ENCODE measurements at regions not wholly inside any gene's neighbourhood (a gene's known extent, or its start where the extent isn't known, plus 50 kb on each side); places are given as distances from the start of the nearest gene placed in this dataset.

DNA sequence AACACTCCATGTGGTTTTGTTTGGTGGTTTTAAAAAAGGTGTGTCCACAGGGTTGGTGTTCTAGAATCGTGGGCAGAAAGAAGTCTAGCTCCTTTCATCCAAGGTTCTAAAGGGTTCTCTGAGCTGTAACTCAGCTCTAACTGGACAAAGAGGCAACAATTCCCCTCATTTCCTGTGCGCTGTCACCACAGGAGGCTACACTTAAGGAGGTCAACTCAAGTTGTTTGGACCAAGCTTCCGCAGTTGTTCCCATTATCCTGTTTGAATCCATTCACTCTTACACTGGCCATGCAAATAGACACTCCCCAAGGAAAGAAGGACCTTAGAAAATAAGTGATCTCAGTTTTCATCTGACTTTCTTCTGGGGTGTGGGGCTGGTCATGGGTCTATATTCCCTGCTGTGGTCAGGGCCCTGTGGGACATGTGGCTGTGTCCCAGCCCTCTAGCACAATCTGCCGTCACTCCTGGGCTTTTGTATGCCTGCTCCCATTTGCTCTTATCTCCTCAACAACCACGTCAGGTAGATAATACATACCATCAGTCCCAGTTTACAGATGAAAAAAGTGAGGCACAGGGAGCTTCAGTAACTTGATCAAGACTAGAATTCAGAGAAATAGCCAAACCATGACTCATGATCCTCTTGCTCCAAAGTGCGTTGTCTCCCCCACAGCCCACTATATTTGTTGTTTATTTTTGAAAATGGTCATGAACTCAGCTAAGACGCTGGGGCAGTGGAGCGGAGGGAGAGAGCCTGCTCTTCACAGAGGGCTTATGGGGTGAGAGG is 103.6 kb downstream of the RHOU start (continued):
- peak in 1 of 2 experiments; percentile 41; a peak in 1 of 4 replicates for TF ChIP-seq EP300 (IDR thresholded peaks at IDR 0.05; ENCODE audit: low read depth in 2 of 2, low read length in 2 of 2)
- TF ChIP-seq EP300 (CRISPR knock-in tag; IDR thresholded peaks at IDR 0.05; ENCODE audit: borderline replicate concordance) = peak; percentile 18; the same call in 1 of the 2 replicates
- no peak for TF ChIP-seq PHF21A (CRISPR knock-in tag; IDR thresholded peaks at IDR 0.05)
- no peak for TF ChIP-seq ZNF280B (CRISPR knock-in tag; IDR thresholded peaks at IDR 0.05; ENCODE audit: borderline replicate concordance)
- peak; percentile 97 for TF ChIP-seq KDM1A (CRISPR knock-in tag; IDR thresholded peaks at IDR 0.05)
- TF ChIP-seq, protein P1, sequence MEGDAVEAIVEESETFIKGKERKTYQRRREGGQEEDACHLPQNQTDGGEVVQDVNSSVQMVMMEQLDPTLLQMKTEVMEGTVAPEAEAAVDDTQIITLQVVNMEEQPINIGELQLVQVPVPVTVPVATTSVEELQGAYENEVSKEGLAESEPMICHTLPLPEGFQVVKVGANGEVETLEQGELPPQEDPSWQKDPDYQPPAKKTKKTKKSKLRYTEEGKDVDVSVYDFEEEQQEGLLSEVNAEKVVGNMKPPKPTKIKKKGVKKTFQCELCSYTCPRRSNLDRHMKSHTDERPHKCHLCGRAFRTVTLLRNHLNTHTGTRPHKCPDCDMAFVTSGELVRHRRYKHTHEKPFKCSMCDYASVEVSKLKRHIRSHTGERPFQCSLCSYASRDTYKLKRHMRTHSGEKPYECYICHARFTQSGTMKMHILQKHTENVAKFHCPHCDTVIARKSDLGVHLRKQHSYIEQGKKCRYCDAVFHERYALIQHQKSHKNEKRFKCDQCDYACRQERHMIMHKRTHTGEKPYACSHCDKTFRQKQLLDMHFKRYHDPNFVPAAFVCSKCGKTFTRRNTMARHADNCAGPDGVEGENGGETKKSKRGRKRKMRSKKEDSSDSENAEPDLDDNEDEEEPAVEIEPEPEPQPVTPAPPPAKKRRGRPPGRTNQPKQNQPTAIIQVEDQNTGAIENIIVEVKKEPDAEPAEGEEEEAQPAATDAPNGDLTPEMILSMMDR (CRISPR knock-in tag; IDR thresholded peaks at IDR 0.05) = peak; percentile 14; the same call in 1 of the 2 replicates
- TF ChIP-seq SKI (IDR thresholded peaks at IDR 0.05; ENCODE audit: partially characterized antibody) = peak; percentile 39
- TF ChIP-seq NR2F2 (IDR thresholded peaks at IDR 0.05; ENCODE audit: borderline replicate concordance, low read depth) = no peak
- TF ChIP-seq ELF3 (CRISPR knock-in tag; IDR thresholded peaks at IDR 0.05) = 0 out of 2 replicates have a peak, but pooled peaks have one; percentile 19
- 0 out of 2 replicates have a peak, but pooled peaks have one; percentile 6 for TF ChIP-seq ZNF703 (CRISPR knock-in tag; IDR thresholded peaks at IDR 0.05; ENCODE audit: borderline replicate concordance)
- TF ChIP-seq, protein P2, sequence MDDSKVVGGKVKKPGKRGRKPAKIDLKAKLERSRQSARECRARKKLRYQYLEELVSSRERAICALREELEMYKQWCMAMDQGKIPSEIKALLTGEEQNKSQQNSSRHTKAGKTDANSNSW (CRISPR knock-in tag; IDR thresholded peaks at IDR 0.05; ENCODE audit: borderline replicate concordance) = no peak
- TF ChIP-seq, protein P3, sequence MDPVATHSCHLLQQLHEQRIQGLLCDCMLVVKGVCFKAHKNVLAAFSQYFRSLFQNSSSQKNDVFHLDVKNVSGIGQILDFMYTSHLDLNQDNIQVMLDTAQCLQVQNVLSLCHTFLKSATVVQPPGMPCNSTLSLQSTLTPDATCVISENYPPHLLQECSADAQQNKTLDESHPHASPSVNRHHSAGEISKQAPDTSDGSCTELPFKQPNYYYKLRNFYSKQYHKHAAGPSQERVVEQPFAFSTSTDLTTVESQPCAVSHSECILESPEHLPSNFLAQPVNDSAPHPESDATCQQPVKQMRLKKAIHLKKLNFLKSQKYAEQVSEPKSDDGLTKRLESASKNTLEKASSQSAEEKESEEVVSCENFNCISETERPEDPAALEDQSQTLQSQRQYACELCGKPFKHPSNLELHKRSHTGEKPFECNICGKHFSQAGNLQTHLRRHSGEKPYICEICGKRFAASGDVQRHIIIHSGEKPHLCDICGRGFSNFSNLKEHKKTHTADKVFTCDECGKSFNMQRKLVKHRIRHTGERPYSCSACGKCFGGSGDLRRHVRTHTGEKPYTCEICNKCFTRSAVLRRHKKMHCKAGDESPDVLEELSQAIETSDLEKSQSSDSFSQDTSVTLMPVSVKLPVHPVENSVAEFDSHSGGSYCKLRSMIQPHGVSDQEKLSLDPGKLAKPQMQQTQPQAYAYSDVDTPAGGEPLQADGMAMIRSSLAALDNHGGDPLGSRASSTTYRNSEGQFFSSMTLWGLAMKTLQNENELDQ (CRISPR knock-in tag; IDR thresholded peaks at IDR 0.05; ENCODE audit: borderline replicate concordance) = no peak
- TF ChIP-seq MIER3 (CRISPR knock-in tag; IDR thresholded peaks at IDR 0.05; ENCODE audit: borderline replicate concordance) = peak; percentile 15; the same call in 1 of the 2 replicates
- TF ChIP-seq ZNF24 (IDR thresholded peaks at IDR 0.05) = 0 out of 2 replicates have a peak, but pooled peaks have one; percentile 38
- TF ChIP-seq GFI1 (CRISPR knock-in tag; IDR thresholded peaks at IDR 0.05; ENCODE audit: borderline replicate concordance) = peak; percentile 54; the same call in 1 of the 2 replicates
- no peak; the same call in 1 of the 2 replicates for TF ChIP-seq ZBTB42 (CRISPR knock-in tag; IDR thresholded peaks at IDR 0.05)
- peak; percentile 66; the same call in 1 of the 2 replicates for TF ChIP-seq JUNB (CRISPR knock-in tag; IDR thresholded peaks at IDR 0.05; ENCODE audit: borderline replicate concordance)
- no peak for TF ChIP-seq AKAP8 (CRISPR knock-in tag; IDR thresholded peaks at IDR 0.05)
- peak; percentile 92 for TF ChIP-seq FOSL2 (CRISPR knock-in tag; IDR thresholded peaks at IDR 0.05)

Measured in HepG2 (cell line).